Loucy (cell line): ENCODE measurements at regions not wholly inside any gene's neighbourhood (a gene's known extent, or its start where the extent isn't known, plus 50 kb on each side); places are given as distances from the start of the nearest gene placed in this dataset.

ENCODE experiments used
- H2AFZ ChIP-seq: fragments of 200-600 bp; sonication (generic); 2 replicates; pipeline ENCODE4 v1.6.0; 2016; ENCODE audit warnings: antibody characterized with exemption, mild to moderate bottlenecking, low read length, moderate library complexity
- H3F3A ChIP-seq: fragments of 200-600 bp; 2 replicates; pipeline ENCODE4 v1.6.0; 2016; ENCODE audit warnings: antibody characterized with exemption, low read depth, mild to moderate bottlenecking
- H3K27me3 ChIP-seq: fragments of 200-600 bp; sonication (generic); 2 replicates; pipeline ENCODE4 v1.6.1; 2014; ENCODE audit warnings: low read length, mild to moderate bottlenecking; ENCODE audit not compliant: insufficient read depth, poor library complexity, severe bottlenecking
- H3K36me3 ChIP-seq: fragments of 200-600 bp; sonication (generic); 2 replicates; pipeline ENCODE4 v1.6.1; 2016; ENCODE audit warnings: low read length; ENCODE audit not compliant: insufficient read depth
- H3K4me1 ChIP-seq: fragments of 200-600 bp; sonication (generic); 2 replicates; pipeline ENCODE4 v1.5.1; 2014; ENCODE audit warnings: low read length, mild to moderate bottlenecking; ENCODE audit not compliant: insufficient read depth, poor library complexity, severe bottlenecking
- H3K4me2 ChIP-seq: fragments of 200-600 bp; sonication (generic); 2 replicates; pipeline ENCODE4 v1.6.0; 2014; ENCODE audit warnings: antibody characterized with exemption, low read length, low read depth, mild to moderate bottlenecking; ENCODE audit not compliant: poor library complexity, severe bottlenecking
- H3K4me3 ChIP-seq: fragments of 200-600 bp; sonication (generic); 2 replicates; pipeline ENCODE4 v1.5.1; 2014; ENCODE audit warnings: low read length, mild to moderate bottlenecking, mixed read lengths; ENCODE audit not compliant: poor library complexity, severe bottlenecking
- H3K79me2 ChIP-seq: fragments of 200-600 bp; sonication (generic); 2 replicates; pipeline ENCODE4 v1.6.1; 2014; ENCODE audit warnings: low read length; ENCODE audit not compliant: insufficient read depth
- H3K9ac ChIP-seq: fragments of 200-600 bp; sonication (generic); 2 replicates; pipeline ENCODE4 v1.6.0; 2014; ENCODE audit warnings: mild to moderate bottlenecking, low read depth, low read length, moderate library complexity; ENCODE audit not compliant: poor library complexity, severe bottlenecking
- H3K9me2 ChIP-seq: fragments of 200-600 bp; sonication (generic); replicated peaks from 2 replicates; pipeline ENCODE4 v1.6.1; 2016; ENCODE audit warnings: low read depth, low read length, mixed read lengths
- H3K9me3 ChIP-seq: fragments of 200-600 bp; sonication (generic); 2 replicates; pipeline ENCODE4 v1.6.1; 2014; ENCODE audit warnings: mild to moderate bottlenecking, antibody characterized with exemption, low read length, low read depth; ENCODE audit not compliant: insufficient read depth
- H4K20me1 ChIP-seq: fragments of 200-600 bp; sonication (generic); 2 replicates; pipeline ENCODE4 v1.6.0; 2014; ENCODE audit warnings: antibody characterized with exemption, low read length, mild to moderate bottlenecking; ENCODE audit not compliant: insufficient read depth, poor library complexity, severe bottlenecking
- EZH2phosphoT487 ChIP-seq: fragments of 200-600 bp; IDR thresholded peaks from 2 replicates; pipeline ENCODE4 v1.6.1; 2018; ENCODE audit warnings: antibody characterized with exemption, mild to moderate bottlenecking, moderate library complexity, borderline replicate concordance
- TF ChIP-seq, protein P1 (sequence below): fragments of 200-600 bp; sonication (generic); conservative IDR thresholded peaks from 2 replicates; pipeline ENCODE4 v1.5.1; 2014; ENCODE audit warnings: mild to moderate bottlenecking, antibody characterized with exemption, low read length

DNA sequence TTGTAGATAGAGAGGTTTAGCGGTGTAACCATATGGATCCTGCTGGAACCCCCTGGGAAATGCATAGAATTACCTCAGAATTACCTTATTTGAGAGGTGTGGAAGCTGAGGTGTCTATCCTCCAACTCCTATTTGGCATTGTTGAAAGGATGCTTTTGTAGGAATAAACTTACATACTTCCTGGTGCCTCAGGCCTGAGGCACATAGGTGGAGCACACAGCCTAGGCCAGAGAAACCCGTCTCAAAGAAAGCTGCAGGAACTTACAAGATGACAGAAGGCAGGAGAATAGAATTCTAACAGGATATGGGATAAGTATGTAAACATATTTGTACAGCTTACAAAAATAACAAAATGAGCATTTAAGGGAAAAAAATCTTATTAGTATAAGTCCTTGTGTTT, 1507.2 kb upstream of the ZEB2 start:
- Histone ChIP-seq H3K36me3 (no peaks in the 10 kb centered on the region), H3K9ac (no peak overlapping the region), H3K4me3 (no peak overlapping the region), H3K4me2 (no peak overlapping the region), H4K20me1 (no peaks in the 10 kb centered on the region), H3K9me2 (no peaks in the 10 kb centered on the region), H3K79me2 (no peaks in the 10 kb centered on the region), H3F3A (no peaks in the 10 kb centered on the region), H3K4me1 (no peaks in the 10 kb centered on the region), H2AFZ (no peak overlapping the region), H3K9me3 (no peaks in the 10 kb centered on the region), H3K27me3 (no peaks in the 10 kb centered on the region)
- TF ChIP-seq, protein P1, sequence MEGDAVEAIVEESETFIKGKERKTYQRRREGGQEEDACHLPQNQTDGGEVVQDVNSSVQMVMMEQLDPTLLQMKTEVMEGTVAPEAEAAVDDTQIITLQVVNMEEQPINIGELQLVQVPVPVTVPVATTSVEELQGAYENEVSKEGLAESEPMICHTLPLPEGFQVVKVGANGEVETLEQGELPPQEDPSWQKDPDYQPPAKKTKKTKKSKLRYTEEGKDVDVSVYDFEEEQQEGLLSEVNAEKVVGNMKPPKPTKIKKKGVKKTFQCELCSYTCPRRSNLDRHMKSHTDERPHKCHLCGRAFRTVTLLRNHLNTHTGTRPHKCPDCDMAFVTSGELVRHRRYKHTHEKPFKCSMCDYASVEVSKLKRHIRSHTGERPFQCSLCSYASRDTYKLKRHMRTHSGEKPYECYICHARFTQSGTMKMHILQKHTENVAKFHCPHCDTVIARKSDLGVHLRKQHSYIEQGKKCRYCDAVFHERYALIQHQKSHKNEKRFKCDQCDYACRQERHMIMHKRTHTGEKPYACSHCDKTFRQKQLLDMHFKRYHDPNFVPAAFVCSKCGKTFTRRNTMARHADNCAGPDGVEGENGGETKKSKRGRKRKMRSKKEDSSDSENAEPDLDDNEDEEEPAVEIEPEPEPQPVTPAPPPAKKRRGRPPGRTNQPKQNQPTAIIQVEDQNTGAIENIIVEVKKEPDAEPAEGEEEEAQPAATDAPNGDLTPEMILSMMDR, result no peak
- no peak for TF ChIP-seq EZH2phosphoT487

DNA sequence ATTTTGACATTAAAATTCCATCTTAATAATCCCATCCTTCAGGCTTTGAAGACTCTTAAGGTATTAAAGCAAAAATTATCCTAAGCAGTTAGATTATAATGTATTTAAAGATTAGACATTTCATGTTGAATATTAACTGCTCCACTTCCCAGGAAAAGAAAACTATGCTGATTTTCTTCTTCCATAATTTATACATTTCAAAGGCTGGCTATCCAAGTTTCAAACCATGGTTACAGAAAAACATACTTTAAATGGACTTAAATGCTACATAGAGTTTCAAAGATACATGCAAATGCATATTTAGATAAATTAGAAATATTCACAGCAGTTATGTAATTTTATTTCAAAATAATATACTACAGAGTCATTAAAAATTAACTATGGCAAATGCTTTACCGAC, 1505.6 kb upstream of the ZEB2 start:
- H2AFZ ChIP-seq, result no peak overlapping the region
- TF ChIP-seq EZH2phosphoT487, result no peak
- TF ChIP-seq, protein P1, result no peak
- H3K4me1 ChIP-seq, result no peaks in the 10 kb centered on the region
- no peaks in the 10 kb centered on the region for H3F3A ChIP-seq
- H3K79me2 ChIP-seq, result no peaks in the 10 kb centered on the region
- H3K9me2 ChIP-seq, result no peaks in the 10 kb centered on the region
- no peak overlapping the region for H3K4me2 ChIP-seq
- no peak overlapping the region for H3K4me3 ChIP-seq
- no peak overlapping the region for H3K9ac ChIP-seq
- no peaks in the 10 kb centered on the region for H3K36me3 ChIP-seq
- no peaks in the 10 kb centered on the region for H3K9me3 ChIP-seq
- no peaks in the 10 kb centered on the region for H3K27me3 ChIP-seq
- H4K20me1 ChIP-seq, result no peaks in the 10 kb centered on the region

GRCh38 chr2:146024212-146024743, 1504.4 kb upstream of the ZEB2 start:
- no peaks in the 10 kb centered on the region for H3K4me1 ChIP-seq
- H3K9ac ChIP-seq, result no peak overlapping the region
- no peaks in the 10 kb centered on the region for H3K27me3 ChIP-seq
- no peaks in the 10 kb centered on the region for H3F3A ChIP-seq
- H3K9me3 ChIP-seq, result no peaks in the 10 kb centered on the region
- no peak overlapping the region for H3K4me2 ChIP-seq
- no peaks in the 10 kb centered on the region for H3K79me2 ChIP-seq
- TF ChIP-seq, protein P1, result no peak
- TF ChIP-seq EZH2phosphoT487, result no peak
- H4K20me1 ChIP-seq, result no peaks in the 10 kb centered on the region
- H3K9me2 ChIP-seq, result no peaks in the 10 kb centered on the region
- H3K4me3 ChIP-seq, result no peak overlapping the region
- H2AFZ ChIP-seq, result no peak overlapping the region
- H3K36me3 ChIP-seq, result no peaks in the 10 kb centered on the region
